Activated T-helper 1 cell treated with anti-CD3 and anti-CD28 coated beads, Interleukin-2, amount 50 U/mL, for 16 hours (primary cell): ENCODE measurements at regions not wholly inside any gene's neighbourhood (a gene's known extent, or its start where the extent isn't known, plus 50 kb on each side); places are given as distances from the start of the nearest gene placed in this dataset.
"Not testable (repeated sequence)": the region's sequence is repeated elsewhere in the genome, so short reads cannot be mapped to it uniquely, and the experiment has no call there.

Source experiments
- DNase-seq, 2 donors: peaks; one replicate each; pipeline ENCODE4 v3.0.0-alpha.2; 2020; ENCODE audit warnings: low read depth in 1 of 2, low spot score in 1 of 2

DNA sequence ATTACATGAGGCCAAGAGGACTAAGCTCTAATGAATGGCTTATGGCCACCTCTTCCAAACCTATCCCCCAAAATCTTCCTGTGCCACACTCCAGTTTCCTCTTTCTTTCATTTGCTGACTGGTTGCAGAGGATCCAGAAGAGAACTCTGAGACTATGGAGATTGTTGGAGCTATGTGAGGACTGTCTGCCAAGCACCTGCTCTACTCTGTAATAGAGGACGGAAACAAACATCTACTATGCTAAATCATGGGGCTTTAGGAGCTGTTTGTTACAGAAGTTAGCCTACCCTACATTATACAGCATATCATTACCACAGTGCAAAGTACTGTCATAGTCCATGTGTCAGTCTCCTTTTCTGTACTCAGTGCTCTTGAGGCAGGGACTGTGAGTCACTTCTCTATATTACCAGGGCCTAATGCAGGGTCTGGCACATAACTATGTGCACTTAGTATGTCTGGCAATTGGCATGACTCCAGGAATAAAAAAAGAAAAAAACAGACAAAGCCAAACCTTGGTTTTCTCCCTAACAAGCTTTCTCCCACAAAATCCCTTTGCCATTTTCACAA, 95.1 kb downstream of the RPAP3 start:
- DNase-seq, result no peak

GRCh38 chr12:47609806-47610205, 96.0 kb downstream of the RPAP3 start:
- no peak for DNase-seq

GRCh38 chr12:47608671-47609070, 97.2 kb downstream of the RPAP3 start:
- DNase-seq, result not testable (repeated sequence)

- DNase-seq, result no peak
Observed at GRCh38 chr12:47604221-47604873, 101.5 kb downstream of the RPAP3 start.

- DNase-seq, result no peak
Observed at GRCh38 chr12:47602949-47603558, 102.8 kb downstream of the RPAP3 start.

DNA sequence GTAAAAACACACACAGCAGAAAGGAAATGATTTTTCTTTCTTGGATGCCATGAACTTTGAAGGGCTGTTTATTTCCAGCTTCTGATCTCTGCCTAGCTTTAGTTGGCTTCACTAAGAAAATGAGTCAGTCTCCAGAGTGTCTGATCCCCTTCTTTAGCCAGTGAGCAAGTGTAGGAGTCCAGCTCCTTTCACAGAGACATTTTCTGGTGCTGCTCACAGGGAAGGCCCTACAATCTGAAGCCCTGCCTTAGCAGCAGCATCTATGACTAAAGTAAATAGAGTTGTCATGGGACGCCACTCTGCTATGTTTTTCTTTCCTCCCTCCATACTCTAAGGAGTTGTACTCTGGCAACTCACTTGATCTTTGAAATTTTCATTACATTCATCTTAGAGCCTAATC, 103.5 kb downstream of the RPAP3 start:
- DNase-seq, result no peak

DNA sequence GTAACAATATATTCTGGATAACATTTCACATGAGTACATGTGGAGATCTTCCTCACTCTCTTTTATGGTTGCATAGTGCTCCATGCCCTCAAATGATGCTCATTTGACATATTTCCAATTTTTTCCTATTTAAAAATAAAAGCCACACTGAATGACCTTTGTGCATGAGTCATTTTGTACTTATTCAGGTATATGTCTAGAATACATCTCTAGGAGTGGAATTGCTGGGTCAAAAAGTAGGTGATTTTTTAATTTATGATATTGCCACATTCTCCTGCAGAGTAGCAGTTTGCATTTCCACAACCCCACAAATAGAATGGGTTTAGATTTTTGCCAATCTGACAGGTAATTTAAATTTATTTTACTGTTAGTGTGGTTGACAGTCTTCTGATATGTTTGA, 104.8 kb downstream of the RPAP3 start:
- no peak for DNase-seq

- no peak for DNase-seq
Observed at GRCh38 chr12:47591795-47592194, 114.0 kb downstream of the RPAP3 start.

GRCh38 chr12:47591361-47591791, 114.5 kb downstream of the RPAP3 start:
- no peak for DNase-seq

DNA sequence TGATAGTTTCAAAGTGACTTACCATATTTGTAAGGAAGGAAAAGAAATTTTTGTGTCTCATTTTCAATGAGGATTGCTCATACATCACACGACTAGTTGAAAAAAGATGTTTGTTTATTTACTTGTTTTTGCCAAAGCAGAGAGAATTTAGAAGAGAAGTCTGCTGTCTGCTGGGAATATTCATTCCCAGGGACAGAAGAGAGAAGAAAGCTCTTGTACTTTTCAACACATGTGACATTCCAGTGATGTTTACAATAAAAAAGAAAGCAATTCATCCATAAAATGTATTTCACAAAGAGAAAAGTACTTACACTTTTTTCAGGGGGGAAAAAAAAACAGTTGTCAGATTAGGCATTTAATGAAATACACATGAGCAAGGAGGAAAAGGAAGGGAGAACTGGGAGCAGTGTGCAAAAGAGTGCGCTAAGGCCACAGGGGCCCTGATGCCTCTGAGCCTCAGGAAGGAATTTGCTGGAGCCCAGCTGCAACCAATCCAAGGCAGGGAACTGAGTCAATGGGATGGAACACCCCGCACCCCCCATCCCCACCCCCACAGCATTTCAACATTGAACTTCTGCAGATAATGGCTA, 115.0 kb downstream of the RPAP3 start:
- DNase-seq, result no peak

DNA sequence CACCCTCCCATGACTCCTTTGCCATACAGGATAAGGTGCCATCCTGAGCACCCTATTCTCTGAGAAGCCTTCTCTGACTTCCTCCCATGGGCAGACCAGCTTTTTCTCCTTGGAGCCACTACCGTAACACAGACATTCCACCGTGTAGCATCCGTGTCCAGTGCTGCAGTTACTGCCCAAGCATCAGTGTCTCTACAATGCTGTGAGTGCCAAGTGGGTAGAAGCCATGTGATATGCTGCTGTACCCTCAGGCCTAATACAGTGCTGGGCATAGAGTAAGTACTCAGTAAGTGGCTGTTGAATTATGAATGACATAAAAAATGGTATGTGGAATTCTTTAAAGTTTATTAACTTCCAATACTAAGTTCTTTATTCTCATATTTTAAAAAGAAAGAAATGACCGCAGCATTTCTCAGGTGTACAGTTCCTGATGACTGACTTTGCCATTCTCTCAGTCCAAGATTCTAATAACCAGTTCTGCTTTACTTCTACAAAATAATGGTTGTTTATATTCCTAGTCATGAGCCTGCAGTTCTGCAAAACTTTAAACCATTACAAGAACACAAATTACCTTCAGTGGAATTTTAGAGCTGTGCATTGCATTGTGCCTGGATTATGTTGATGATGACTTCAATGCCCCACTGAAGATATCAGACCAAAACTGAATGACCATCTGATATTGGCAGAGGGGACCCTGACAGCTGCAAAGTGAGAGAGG, 118.7 kb downstream of the RPAP3 start:
- DNase-seq, result no peak

- DNase-seq, result no peak
Observed at GRCh38 chr12:47585507-47585906, 120.3 kb downstream of the RPAP3 start.

GRCh38 chr12:47578836-47579235, 127.0 kb downstream of the RPAP3 start:
- DNase-seq, result no peak

- no peak for DNase-seq
Observed at GRCh38 chr12:47577206-47577989, 128.4 kb downstream of the RPAP3 start.

GRCh38 chr12:47576289-47576945, 129.4 kb downstream of the RPAP3 start:
- no peak for DNase-seq

DNA sequence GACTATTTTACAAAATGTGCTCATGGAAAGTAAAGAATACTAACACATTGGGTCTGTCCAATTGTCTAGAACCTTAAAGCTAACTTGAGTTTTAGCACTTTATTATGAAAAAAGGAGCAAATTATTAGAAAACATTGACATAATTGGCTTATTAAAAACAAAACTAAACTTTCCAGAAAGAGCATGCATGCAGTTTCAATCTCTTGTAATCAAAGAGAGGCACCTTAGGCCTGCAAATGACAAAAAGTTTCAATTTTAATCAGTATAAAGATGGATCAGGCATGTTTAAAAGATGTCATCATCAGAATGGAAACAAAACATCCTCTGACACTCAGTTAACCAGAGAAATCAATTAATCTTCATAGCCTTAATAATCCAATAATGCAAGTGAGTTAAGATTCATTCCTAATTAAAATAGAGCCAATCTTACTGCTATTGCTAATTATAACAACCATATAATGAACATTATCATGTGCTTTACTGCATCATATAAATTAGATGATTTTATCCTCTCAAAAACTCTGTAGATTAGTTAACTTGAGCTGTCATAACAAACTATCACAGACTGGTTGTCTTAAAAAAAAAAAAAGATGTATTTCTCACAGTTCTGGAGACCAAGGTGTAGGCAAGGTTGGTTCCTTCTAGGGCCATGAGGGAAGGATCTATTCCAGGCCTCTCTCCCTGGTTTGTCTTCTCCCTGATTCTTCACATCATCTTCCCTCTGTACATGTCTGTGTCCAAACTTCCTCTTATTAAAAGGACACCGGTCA, 131.4 kb downstream of the RPAP3 start:
- no peak for DNase-seq

- no peak for DNase-seq
Observed at GRCh38 chr12:47573146-47573659, 132.6 kb downstream of the RPAP3 start.

GRCh38 chr12:47570151-47570550, 135.7 kb downstream of the RPAP3 start:
- DNase-seq, result no peak

DNA sequence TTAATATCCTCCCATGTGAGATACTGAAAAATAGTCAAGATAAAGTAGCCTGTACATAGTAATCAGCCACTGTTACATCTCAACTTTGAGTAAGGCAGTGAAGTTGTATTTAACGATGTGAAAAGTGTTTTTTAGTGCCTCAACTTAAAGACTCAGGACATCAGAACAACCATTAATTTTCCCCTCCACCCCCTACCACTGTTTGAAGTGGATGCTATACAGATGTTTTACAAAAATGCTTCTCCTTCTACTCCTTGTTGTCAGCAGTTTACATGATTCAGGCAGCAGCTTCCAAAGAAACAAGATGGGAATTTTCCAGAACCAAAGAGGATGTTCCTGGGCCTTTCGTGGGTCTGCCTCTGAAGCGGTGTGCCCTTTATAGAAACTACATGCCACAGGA, 143.6 kb downstream of the RPAP3 start:
- no peak for DNase-seq
